GM10847 (cell line): ENCODE measurements at regions not wholly inside any gene's neighbourhood (a gene's known extent, or its start where the extent isn't known, plus 50 kb on each side); places are given as distances from the start of the nearest gene placed in this dataset.

Experiments
- POLR2A ChIP-seq: IDR thresholded peaks from 2 replicates; pipeline ENCODE4 v1.6.1; 2011; ENCODE audit not compliant: insufficient read length; ENCODE audit errors: extremely low read depth

DNA sequence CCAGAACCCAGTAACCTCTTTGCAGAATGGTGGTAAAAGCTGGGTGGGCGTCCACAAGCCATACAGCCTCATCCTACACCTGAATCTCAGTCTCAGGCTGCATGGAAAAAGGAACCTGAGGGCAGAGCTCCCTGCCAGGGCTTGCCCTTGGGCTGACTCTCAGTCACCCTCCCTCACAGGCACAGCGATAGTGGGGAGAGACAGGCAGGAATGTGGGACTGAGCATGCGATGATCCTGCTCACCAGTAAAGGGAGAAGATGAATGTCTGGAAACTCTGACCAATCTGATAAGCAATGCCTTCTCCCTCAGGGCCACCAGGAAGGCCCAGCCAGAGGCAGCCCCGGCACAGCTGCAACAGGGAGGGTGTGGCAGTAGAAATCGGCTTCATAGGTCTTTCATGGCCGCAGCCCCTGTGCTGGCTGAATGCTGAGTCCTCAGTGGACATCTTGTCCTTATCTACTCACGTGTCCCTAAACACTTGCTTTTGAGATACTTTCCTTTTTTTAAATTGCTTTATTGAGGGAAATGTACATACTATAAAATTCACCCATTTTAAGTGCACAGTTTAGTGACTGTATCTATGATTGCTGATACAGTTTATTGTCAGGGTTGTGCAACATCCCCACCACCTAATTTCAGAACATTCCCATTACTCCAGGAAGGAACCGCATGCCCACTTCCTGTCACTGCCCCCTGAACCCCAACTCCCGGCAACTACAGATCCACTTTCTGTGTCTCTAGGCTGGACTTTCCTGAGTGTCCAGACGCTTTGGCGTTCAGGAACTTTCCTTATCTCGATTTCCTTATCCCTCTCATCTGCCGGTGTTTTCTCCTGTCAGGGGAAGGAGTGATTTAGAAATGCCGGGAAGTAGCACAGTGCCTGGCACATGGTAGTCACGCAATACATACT, 258.1 kb downstream of the PCNX1 start:
- TF ChIP-seq POLR2A, result no peak

DNA sequence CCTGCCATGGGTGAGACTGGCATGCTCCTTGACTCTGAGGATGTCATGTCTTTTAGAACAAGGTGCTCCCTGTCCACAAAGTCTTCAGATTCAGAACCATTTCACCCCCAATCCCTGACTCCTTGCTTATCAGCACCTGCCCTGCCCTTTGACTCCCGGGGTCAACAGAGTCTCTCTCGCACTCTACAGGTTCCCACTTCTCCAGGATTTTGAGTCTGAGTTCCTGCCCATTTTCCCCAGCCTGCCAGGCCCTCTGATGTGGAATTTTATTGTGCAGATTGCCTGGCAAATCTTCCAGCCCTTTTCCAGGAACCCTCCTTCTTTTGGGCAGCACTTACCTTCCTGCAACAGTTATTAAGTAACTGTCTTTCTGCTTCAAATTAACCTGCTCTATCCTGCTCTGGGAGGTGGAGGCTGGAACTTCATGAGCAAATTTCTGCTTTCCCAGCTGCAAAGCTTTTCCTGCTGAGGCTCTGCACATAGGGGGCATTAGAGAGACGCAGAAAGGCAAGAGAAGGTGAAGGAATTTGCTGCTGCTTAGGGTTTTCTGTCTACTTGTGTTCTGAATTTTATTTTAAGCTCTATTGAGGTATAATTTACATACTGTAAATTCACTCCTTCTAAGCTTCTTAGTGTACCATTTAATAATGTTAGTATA, 259.1 kb downstream of the PCNX1 start:
- no peak for TF ChIP-seq POLR2A

DNA sequence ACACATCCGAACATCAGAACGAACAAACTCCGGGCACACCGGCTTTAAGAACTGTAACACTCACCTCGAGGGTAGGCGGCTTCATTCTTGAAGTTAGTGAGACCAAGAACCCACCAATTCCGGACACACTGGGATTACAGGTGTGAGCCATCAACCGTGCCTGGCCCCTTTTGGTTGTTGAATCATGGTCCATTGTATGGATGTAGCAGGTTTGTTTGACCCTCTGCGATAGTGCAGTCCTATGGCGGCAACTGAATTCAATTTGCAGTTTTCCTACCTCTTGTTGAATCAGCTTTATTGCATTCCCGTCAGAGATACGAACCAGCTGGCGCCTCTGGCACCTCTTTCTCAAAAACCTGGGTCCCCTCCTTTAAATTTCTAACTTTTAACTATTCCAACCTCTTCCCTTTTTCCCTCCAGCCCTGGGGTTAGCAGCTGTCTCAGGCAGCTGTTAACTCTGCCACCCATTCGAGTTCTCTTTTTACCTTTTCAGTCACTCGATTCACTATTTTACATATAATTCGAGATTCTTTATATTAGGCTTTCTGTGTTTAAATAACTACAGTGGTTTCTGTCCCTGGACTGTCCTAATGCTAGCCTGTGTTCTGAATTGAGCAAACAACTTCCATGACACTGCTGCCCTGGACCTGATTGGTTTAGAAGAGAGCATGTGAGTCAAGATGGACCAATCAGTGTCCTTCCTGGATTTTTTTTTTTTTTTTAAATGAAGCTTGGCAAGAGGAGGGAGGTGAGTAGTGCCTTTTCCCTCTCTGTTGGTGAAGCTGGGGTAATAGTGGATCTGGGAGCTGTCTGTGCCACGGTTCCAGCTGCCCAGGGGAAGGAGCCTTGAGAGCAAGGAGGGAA, 261.5 kb downstream of the PCNX1 start:
- TF ChIP-seq POLR2A, result no peak

DNA sequence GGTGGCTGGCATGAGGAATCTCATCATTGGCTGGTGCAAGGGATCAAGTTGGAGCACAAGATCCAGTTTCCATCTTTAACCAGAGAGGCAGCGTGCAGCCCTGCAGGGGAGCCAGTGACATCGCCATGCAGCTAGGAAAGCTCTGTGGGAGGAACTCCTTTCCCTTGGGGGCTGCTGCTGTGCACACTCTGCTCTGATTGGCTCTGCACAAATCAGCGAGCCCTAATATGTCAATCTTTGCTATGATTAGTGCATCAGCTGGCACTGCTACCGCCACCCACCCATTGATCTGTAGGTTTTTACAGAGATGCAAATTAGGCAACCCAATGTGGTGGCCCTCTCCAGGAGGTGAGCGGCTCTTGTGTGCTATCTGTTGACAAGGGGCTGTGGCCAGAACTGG, 262.6 kb downstream of the PCNX1 start:
- TF ChIP-seq POLR2A, result no peak

DNA sequence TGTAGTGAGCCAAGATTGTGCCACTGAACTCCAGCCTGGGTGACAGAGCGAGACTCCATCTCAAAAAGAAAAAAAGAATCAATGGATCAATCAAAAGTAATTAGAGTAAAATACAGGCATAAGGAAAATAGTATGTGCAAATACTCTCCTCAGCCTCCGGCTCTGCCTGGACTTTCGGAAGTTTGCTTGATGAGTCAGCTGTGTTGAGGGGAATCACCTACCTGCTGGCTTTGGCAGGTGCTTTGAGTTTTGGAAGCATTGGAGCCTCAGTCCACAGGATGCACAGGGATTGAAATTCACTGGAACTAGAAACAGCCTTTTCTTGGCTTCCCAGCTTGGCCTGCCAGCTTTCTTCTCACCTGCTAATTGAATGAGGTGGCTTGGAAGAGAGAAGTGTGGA, 268.2 kb downstream of the PCNX1 start:
- no peak for TF ChIP-seq POLR2A

DNA sequence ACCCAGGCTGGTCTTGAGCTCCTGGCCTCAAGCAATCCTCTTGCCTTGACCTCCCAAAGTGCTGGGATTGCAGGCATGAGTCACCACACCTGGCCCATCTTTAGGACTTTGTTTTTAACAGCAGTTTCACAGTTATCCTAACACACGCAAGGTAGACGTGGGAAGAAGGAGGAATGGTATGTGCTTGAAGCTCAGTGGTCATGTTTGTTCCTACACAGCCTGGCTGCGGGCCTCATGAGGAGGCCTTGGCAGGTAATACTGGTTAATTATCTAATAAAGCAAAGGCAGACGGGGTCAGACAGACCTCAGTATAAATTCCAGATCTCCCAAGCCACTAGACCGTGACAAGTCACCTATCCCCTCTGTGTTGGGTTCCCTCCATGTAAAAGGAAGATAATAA, 271.8 kb downstream of the PCNX1 start:
- no peak for TF ChIP-seq POLR2A

DNA sequence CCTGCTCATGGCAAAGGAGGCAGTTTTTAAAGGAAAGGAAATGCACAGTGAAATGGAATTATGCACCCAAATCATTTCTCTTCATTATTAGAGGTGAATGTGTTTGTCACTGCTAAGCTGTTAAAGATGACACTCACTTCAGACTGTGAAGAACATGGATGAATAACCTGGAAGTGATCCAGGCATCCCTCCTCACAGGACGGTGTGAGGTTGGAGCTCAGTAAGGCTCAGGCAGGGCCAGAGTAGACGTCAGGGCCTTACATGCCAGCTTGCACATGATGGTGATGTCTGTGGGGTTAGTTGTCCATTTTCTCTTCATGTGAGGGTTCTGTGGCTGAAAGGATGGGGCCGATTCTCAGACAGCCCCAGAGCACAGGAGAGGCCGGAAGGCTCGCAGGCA, 273.1 kb downstream of the PCNX1 start:
- TF ChIP-seq POLR2A, result no peak

DNA sequence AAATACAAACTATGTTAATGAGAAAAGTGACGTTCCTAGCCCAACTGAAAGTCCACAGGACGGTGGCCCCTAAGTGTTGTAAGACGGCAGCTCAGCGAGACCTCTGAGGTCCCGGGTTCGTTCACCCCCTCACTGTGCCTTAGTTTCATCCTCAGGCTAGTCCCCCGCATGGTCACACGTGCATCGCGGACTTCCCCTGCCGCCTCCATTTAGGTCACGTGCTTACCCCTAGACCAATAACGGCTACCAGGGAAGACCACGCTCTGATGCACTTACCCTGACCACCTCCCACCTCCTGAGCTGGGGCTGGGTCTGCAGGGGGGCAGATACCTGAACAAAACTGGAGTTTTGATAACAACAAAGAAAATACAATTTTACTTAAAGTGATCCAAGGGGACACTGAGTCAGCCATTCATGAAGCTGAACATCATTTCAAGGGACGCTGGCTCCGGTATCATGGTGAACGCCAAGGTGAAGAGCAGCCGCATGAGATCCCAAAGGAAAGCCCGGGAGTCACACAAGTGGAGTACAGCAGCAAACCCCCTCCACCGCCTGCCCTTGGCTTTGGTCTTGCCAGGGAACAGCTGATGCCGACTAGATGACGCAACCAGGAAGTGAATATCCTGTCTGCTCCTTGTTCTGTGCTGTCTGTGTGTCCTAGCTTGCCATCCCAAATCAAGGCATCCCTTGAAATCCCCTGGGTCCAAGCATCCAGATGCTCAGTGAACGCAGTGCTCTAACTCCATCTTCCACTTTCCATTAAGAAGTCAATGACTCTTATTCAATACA, 274.1 kb downstream of the PCNX1 start:
- no peak for TF ChIP-seq POLR2A

DNA sequence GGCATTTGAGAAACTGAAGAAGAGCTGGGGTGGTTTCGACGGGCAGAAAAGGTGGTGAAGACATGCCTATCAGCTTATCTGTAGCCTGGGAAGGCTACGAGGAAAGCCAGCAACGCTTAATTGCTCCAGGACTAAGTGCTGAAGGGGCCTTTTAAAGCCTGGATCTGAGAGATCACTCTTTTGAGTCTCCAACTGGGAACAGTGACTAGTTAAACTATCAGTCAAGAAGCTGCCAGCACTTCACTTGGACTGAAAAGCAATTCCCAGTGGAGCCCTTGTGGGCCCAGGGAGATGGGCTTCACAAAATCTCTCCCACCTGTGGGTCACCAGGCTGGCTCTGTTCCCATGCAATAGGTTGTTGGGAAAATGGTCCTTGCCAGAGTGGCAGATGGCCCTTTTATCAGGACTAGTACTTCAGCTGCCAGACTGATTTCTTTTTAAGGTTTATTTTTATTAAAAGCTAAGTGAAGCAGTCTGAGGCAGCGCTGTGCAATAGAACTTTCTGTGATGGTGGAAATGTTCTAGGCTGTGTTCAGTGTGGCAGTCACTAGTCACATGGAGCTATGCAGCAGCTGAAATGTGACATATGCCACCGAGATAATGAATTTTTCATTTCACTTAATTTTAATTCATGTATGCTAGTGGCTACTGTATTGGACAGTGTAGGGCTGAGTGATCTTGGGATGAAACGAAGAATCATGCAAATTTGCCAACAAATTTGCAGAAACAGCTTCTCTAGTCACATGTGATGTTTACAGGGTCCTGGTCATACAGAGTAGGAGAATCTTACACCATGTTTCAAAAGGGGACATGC, 276.8 kb downstream of the PCNX1 start:
- TF ChIP-seq POLR2A, result no peak

DNA sequence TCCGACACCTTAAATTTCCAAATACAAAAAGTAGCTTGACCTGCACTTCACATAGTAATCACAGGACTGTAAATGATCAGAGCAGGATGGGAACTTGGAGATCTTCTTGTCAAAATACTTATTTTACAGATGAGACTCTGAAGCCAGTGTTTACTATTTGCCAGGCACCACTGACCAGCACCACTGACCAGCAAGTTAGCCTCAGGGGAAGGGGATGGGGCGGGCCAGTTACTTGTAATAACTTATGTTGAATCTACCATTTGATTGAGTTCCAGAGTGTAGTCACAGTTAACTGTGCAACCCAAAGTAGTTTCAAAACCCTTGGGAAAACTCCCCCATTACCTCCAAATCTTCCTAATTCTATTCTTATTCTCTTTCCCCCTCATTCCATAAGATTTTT, 278.4 kb downstream of the PCNX1 start:
- TF ChIP-seq POLR2A, result no peak

DNA sequence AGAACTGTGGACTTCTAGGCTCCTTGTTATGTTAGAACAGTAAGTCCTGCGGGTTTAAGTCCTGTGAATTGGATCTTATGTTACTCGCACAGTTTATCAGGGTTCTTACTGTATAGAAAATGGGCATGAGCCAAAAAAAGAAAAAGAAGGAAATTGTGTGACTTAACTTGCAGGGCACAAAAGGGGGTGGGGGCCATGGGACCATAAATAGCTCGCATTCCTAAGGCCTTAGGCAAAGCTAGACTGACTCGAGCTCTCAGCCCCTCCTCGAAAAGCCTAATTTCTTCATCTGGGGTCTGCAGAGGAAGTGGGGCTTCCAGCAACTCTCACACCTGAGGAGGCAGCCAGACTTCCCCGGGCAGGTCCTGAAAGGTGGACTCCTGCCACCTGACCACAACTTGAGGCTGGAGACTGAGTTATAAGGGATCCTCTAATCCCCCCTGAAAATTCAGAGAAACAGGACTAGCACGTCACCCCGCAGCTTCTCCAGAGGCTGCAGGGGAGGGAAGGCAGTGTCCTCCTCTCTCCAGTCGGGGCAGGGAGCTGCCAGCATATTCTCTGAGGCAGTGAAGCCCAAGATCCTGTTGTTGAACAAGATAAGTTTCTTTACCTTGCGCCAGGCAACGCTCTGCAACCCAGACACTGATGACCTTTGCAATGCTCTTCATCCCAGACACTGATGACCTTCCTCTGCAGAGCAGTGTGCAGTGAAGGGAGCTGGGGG, 280.5 kb downstream of the PCNX1 start:
- TF ChIP-seq POLR2A, result no peak

DNA sequence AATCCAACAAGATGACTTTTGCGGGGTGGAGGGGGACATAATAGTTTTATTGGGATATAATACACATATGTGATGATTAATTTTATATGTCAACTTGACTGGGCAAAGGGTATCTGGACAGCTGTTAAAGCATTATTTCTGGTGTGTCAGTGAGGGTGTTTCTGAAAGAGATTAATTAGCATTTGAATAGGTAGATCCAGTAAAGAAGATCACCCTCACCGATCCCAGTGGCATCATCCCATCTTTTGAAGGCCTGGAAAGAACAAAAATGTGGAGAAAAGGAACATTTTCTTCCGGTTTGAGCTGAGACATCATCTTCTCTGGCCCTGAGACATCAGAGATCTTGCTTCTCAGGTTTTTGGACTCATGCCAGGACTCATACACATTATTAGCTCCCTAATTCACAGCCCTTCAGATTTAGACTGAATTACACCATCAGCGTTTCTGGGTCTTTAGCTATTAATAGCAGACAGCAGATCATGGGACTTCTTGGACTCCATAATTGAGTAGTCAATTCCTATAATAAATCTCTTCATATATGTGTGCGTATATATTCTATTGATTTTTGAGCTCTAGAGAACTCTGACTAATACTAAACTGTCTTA, 283.6 kb downstream of the PCNX1 start:
- no peak for TF ChIP-seq POLR2A

DNA sequence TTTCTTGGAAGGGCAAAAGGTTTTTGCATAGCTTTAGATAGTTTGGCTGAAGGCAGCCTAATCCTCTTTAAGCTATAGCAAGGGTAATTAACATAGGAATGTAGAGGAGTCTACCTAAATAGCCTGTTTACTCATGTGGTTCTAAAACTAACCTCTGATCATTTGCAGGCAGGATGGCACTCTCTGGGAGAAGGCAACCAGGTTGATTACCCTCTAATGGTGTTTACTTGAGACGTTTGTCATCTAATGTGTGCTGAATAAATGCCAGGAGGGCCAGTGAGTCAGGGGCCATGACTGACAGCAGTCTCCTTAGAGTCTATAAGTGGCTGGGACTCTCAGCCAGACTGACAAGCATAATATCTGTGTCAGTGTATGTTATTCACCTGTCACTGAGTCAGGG, 286.4 kb downstream of the PCNX1 start:
- TF ChIP-seq POLR2A, result no peak

DNA sequence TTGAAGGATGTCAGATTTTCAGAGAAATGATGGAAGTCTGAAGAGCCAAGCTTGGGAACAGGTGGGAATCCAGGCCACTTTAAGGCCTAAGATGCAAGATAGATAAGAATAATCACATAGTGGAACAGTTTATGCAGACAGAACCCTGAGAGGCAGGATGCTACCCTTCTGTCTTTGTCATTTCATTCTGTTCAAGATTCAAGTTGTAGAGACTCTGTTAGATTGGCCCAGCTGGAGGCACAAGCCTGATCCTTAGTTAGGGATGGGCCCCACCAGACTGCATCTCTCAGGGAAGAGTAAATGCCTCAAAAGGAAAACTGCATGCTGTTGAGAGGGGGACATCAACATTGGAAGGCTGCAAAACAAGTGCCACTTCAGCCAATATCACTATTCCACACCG, 287.0 kb downstream of the PCNX1 start:
- no peak for TF ChIP-seq POLR2A
